Non-pigmented ciliary epithelial cell (primary cell): ENCODE measurements at regions not wholly inside any gene's neighbourhood (a gene's known extent, or its start where the extent isn't known, plus 50 kb on each side); places are given as distances from the start of the nearest gene placed in this dataset.
"Not testable (repeated sequence)": the region's sequence is repeated elsewhere in the genome, so short reads cannot be mapped to it uniquely, and the experiment has no call there.

Experiments
- DNase-seq: peaks from one replicate; pipeline ENCODE4 v3.0.0-alpha.2; 2010; ENCODE audit warnings: low read depth

DNA sequence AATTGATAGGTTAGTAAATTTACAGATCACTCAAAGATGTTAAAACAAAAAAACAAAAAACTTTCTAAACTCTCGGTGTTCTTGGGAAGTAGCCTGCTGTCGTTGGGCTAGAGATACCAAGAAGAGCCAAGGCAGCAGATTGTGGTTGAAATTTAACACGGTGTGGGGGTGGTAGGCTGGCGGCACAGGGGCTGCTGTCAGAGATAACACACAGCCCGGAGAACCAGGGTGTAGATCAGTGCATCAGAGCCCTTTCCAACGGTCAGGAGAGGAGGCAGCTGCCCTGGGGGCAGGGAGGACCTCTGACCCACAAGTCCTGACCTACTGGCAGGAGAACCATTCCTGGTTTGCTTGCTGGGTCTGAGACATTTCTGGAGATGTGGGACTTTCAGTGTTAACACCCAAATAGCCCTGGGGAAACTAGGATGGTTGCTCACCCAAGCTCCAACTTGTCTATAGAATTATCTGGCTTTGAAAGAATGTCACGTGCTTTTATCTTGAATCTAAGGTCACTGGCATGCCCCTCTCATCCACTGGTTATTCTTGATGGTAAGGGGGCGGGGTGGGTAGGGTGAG, 205.2 kb upstream of the PLGLB2 start:
- not testable (repeated sequence) for DNase-seq

- DNase-seq: not testable (repeated sequence)
Observed at GRCh38 chr2:87543797-87544196, 204.1 kb upstream of the PLGLB2 start.

GRCh38 chr2:87547106-87547505, 200.8 kb upstream of the PLGLB2 start:
- DNase-seq: not testable (repeated sequence)

- not testable (repeated sequence) for DNase-seq
Observed at GRCh38 chr2:87547966-87548365, 199.9 kb upstream of the PLGLB2 start.

GRCh38 chr2:87548681-87549536, 199.0 kb upstream of the PLGLB2 start:
- DNase-seq: not testable (repeated sequence)

DNA sequence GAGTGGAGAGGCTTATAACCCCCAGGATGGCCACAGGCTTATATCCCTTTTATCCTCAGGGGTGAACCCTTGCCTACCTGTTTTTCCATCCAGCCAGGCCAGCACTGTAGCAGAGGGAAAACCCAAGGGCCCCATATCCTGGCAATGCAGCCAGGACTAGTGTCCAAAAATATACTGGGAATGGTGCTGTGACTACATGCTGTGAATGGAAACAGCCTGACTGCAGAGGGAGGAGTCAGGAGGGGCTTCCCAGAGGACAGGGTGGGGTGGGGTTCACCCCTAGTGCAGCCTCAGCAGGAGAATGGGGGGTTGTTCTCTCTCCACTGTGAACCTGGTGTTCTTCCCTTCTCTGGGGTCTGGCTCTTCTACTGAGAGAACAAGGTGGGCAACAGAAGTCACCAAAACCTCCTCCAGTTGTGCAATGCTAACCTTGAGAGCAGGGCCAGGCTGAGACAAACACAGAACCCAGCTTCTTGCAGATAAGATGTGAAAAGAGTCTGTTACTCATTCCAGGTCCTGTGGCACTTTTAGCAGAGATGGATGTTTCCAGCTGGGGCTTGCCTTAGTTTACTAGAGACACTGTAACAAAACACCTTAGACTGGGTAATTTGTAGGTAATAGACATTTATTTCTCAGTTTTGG, 198.2 kb upstream of the PLGLB2 start:
- not testable (repeated sequence) for DNase-seq

- not testable (repeated sequence) for DNase-seq
Observed at GRCh38 chr2:87554678-87555077, 193.2 kb upstream of the PLGLB2 start.

DNA sequence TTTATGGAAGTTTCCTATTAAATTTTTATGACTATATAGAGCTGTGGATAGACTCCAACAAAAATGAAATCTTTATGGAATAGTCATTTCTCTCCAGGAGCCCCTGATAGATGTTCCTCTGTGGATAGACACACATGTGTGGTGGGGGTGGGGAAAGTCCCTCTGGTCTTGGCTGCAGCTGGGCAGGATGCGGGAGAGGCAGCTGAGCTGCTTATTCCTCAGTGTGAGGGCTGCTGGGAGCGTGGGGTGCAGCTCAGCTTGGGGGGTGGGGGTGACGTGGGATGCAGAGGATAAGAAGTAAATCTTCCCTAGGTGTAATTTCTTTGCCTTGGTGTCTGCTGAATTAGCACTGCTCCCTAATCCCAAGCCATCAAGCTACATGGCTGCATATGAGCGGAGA, 192.8 kb upstream of the PLGLB2 start:
- DNase-seq: not testable (repeated sequence)

- not testable (repeated sequence) for DNase-seq
Observed at GRCh38 chr2:87559001-87559400, 188.9 kb upstream of the PLGLB2 start.

DNA sequence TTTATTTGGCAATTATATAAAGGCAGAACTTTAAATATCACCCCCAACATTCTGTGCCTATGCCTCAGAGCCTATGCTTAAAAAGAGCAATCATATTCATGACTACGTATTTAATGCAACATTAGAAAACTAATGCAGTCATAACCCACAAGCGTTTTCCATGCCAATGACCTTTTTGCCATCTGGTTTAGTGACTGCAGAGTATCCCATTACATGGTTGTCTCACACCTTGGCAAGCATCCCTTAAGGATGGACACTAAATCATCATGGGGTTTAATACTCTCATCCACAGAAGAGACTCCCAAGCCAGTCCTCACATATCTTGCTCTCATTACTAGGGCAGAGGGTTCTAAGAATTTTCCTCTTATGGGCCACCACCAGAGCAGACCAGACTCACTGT, 188.2 kb upstream of the PLGLB2 start:
- DNase-seq: not testable (repeated sequence)

GRCh38 chr2:87565116-87565515, 182.8 kb upstream of the PLGLB2 start:
- DNase-seq: not testable (repeated sequence)

DNA sequence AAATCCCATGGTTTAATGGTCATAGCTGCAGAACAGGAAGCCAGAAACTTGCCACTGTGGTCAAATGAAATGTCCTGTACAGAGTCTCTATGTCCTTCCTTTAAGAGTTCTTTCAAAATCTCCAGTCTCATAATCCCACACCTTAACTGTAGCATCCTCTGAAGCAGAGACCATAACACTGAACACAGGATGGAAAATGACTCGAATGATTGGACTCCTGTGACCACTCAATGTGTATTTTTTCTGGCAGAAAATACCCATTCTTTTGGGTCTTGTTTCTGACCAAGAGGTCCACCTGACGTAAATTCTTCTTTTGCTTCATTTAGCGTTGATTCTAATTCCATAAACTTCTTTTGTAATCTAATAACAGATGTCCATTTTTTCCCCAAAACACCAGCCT, 181.4 kb upstream of the PLGLB2 start:
- DNase-seq: not testable (repeated sequence)

- not testable (repeated sequence) for DNase-seq
Observed at GRCh38 chr2:87567093-87567492, 180.8 kb upstream of the PLGLB2 start.

DNA sequence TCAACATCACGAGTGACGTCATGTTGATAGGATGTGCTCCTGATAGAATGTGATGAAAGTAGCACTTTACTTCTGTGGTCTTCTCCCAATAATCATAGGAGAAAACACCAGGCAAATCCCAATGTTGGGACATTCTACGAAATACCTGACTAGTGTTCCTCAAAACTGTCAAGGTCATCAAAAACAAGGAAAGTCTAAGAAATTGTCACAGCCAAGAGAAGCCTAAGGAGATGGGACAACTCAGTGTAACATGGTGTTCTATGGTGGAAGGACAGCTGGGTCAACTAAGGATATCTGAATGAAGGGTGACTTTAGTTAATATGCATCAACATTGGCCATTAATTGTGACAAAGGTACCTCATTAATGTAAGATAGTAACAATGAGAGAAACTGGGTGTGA, 180.0 kb upstream of the PLGLB2 start:
- DNase-seq: not testable (repeated sequence)

GRCh38 chr2:87568554-87569278, 179.2 kb upstream of the PLGLB2 start:
- not testable (repeated sequence) for DNase-seq

DNA sequence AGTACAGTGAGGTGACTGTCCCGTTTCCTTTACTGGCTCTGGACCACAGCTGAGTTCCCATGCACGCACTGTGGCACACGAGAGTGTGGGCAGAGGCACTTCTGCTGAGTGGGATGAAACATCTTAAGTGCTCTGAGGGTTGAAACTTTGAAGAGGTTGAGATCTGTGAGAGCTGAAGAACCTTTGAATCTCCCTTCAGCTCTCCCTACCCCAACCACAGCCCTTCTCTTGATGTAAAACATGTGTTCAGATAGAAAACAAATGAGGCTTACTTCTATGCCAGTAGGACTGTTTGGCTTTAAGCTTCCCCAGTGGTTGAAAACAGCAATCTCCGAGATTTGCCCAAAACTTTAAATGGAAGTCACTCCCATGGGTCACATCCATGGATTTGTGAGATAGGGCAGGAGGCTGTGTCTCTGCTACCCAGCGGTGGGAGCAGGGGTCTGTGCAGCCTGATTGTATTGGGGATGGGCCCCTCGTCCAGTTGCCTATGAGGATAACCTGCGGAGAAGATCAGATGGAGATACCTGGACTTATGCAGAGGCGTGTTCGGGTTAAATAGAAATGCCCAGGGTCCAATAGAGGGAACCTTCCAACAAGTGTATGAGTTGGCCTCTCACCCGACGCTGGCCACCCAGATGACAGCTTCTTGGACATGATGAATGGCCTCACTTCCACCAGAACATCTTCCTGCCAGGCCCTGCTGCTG, 178.0 kb upstream of the PLGLB2 start:
- DNase-seq: not testable (repeated sequence)

DNA sequence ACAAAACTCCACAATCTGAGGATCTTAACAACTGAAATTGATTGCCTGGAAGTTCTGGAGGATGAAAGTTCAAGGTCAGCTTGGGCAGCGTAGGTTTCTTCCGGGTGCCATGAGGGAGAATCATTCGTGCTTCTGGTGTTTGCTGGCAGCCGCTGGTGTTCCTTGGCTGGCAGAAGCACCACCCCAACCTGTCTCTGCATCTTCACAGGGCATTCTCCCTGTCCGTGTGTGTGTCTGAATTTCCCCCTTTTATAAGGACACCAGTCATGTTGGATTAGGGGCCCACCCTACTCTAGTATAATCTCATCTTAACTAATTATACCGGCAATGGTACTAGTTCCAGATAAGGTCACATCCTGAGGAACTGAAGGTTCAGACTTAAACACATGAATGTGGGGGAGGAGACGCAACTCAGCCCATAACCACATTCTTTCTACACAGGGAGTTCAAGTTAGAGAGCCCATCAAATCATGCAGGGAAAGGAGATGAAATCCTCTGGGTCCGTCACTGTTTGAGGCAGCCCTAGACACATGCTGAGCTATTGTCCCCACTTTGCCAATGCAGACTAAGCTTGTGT, 175.9 kb upstream of the PLGLB2 start:
- DNase-seq: not testable (repeated sequence)

DNA sequence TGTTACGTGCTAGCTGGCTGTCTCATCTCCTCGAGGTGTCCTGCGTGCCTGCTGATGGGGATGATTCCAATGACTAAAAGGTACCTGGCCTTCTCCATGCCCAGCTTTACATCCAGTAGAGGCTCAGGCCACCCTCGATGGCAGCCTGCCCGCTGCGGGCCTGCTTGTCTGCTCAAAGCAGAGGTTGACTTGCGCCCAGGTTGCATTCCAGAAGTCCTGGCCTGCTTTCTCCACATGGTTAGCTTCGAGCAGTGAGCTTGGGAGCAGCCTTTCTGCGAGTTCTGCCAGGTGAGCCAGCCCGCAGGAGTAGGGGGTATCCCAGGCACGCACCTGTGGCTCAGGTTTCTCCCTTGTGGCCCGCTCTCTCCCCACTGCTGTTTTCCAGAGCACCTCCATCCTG, 175.0 kb upstream of the PLGLB2 start:
- DNase-seq: not testable (repeated sequence)

- DNase-seq: not testable (repeated sequence)
Observed at GRCh38 chr2:87573386-87574192, 174.3 kb upstream of the PLGLB2 start.
